ENCODE measurements at regions not wholly inside any gene's neighbourhood (a gene's known extent, or its start where the extent isn't known, plus 50 kb on each side); places are given as distances from the start of the nearest gene placed in this dataset.

- TF ChIP-seq, protein P1, sequence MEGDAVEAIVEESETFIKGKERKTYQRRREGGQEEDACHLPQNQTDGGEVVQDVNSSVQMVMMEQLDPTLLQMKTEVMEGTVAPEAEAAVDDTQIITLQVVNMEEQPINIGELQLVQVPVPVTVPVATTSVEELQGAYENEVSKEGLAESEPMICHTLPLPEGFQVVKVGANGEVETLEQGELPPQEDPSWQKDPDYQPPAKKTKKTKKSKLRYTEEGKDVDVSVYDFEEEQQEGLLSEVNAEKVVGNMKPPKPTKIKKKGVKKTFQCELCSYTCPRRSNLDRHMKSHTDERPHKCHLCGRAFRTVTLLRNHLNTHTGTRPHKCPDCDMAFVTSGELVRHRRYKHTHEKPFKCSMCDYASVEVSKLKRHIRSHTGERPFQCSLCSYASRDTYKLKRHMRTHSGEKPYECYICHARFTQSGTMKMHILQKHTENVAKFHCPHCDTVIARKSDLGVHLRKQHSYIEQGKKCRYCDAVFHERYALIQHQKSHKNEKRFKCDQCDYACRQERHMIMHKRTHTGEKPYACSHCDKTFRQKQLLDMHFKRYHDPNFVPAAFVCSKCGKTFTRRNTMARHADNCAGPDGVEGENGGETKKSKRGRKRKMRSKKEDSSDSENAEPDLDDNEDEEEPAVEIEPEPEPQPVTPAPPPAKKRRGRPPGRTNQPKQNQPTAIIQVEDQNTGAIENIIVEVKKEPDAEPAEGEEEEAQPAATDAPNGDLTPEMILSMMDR (IDR thresholded peaks at IDR 0.05; ENCODE audit: low read depth, low read length, missing input control): no peak
- TF ChIP-seq GABPA (IDR thresholded peaks at IDR 0.05 in 1 of 2, conservative IDR thresholded peaks at IDR 0.05 in 1 of 2): no peak
- no peak for TF ChIP-seq RAD21 (IDR thresholded peaks at IDR 0.05)
- TF ChIP-seq TAF1 (conservative IDR thresholded peaks at IDR 0.05): no peak
- no peak for TF ChIP-seq EGR1 (IDR thresholded peaks at IDR 0.05; ENCODE audit: low read depth in 2 of 2)
- no peak for TF ChIP-seq JUND (IDR thresholded peaks at IDR 0.05)
- TF ChIP-seq YY1 (IDR thresholded peaks at IDR 0.05): no peak
- TF ChIP-seq, protein P2, sequence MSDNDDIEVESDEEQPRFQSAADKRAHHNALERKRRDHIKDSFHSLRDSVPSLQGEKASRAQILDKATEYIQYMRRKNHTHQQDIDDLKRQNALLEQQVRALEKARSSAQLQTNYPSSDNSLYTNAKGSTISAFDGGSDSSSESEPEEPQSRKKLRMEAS (IDR thresholded peaks at IDR 0.05): no peak
- no peak for TF ChIP-seq SP1 (IDR thresholded peaks at IDR 0.05)
Measured at GRCh38 chr11:45500451-45500850, 165.0 kb downstream of the CHST1 start.

Data from liver (tissue), 3 donors.